Keratinocyte (primary cell): ENCODE measurements at regions not wholly inside any gene's neighbourhood (a gene's known extent, or its start where the extent isn't known, plus 50 kb on each side); places are given as distances from the start of the nearest gene placed in this dataset.

Experiments used
- DNase-seq: peaks from one replicate; pipeline ENCODE4 v3.0.0-alpha.2; 2011; ENCODE audit warnings: low read depth, missing footprints, low spot score
- FAIRE-seq: peaks from 2 replicates; lab custom pipeline; 2011; peaks lifted over from hg19 to GRCh38; lab: Jason Lieb, UNC
- H2AFZ ChIP-seq: 2 replicates; pipeline ENCODE4 v1.6.0; 2012; ENCODE audit warnings: low read length, control low read depth, inconsistent platforms; ENCODE audit not compliant: control insufficient read depth
- H3K27ac ChIP-seq: 2 replicates; pipeline ENCODE4 v1.5.1; 2011; ENCODE audit warnings: low read length; ENCODE audit not compliant: control insufficient read depth, insufficient read depth
- H3K27me3 ChIP-seq: 3 replicates; pipeline ENCODE4 v1.6.0; 2011; ENCODE audit warnings: low read length; ENCODE audit not compliant: control insufficient read depth, insufficient read depth; ENCODE audit errors: extremely low read depth
- H3K36me3 ChIP-seq, 2 experiments: 2 replicates in 1 of 2; 3 replicates in 1 of 2; pipeline ENCODE4 v1.5.1; 2011; ENCODE audit warnings: low read length in 2 of 2, mild to moderate bottlenecking in 1 of 2; ENCODE audit not compliant: control insufficient read depth in 2 of 2, insufficient read depth in 2 of 2; ENCODE audit errors: extremely low read depth in 1 of 2
- H3K4me1 ChIP-seq: 3 replicates; pipeline ENCODE4 v1.5.1; 2011; ENCODE audit warnings: low read length; ENCODE audit not compliant: control insufficient read depth, insufficient read depth; ENCODE audit errors: extremely low read depth
- H3K4me2 ChIP-seq: 3 replicates; pipeline ENCODE4 v1.6.0; 2011; ENCODE audit warnings: low read depth, low read length; ENCODE audit not compliant: control insufficient read depth, insufficient read depth; ENCODE audit errors: extremely low read depth
- H3K4me3 ChIP-seq, 3 experiments: fragments of 200-600 bp in 1 of 3; sonication (generic) in 1 of 3; 2 replicates in 2 of 3; 3 replicates in 1 of 3; pipeline ENCODE4 v1.5.1; 2011 to 2016; ENCODE audit warnings: low read length in 3 of 3, mild to moderate bottlenecking in 3 of 3, control low read depth in 2 of 3, inconsistent platforms in 1 of 3, low read depth in 1 of 3, mixed read lengths in 1 of 3, mixed run types in 1 of 3, moderate library complexity in 1 of 3; ENCODE audit not compliant: control insufficient read depth in 2 of 3, insufficient read depth in 2 of 3; ENCODE audit errors: extremely low read depth in 1 of 3
- H3K79me2 ChIP-seq: 2 replicates; pipeline ENCODE4 v1.6.0; 2012; ENCODE audit warnings: low read length; ENCODE audit not compliant: control insufficient read depth, insufficient read depth
- H3K9ac ChIP-seq: 3 replicates; pipeline ENCODE4 v1.6.0; 2011; ENCODE audit warnings: low read length; ENCODE audit not compliant: control insufficient read depth, insufficient read depth; ENCODE audit errors: extremely low read depth
- H3K9me1 ChIP-seq: 3 replicates; pipeline ENCODE4 v1.6.0; 2011; ENCODE audit warnings: low read length; ENCODE audit not compliant: control insufficient read depth, insufficient read depth; ENCODE audit errors: extremely low read depth
- H3K9me3 ChIP-seq: 2 replicates; pipeline ENCODE4 v1.5.1; 2012; ENCODE audit warnings: low read depth, low read length; ENCODE audit not compliant: control insufficient read depth
- H4K20me1 ChIP-seq: 3 replicates; pipeline ENCODE4 v1.6.0; 2011; ENCODE audit warnings: low read length; ENCODE audit not compliant: control insufficient read depth, insufficient read depth; ENCODE audit errors: extremely low read depth
- CTCF ChIP-seq, 3 experiments: IDR thresholded peaks in 1 of 3; conservative IDR thresholded peaks in 1 of 3; optimal IDR thresholded peaks in 1 of 3; 2 replicates in 2 of 3; 3 replicates in 1 of 3; pipeline versions ENCODE3 to v1.5.1; 2011; ENCODE audit warnings: low read length in 3 of 3, mild to moderate bottlenecking in 3 of 3, moderate library complexity in 2 of 3, control low read depth in 1 of 3, inconsistent platforms in 1 of 3; ENCODE audit not compliant: insufficient read depth in 2 of 3; ENCODE audit errors: extremely low read depth in 1 of 3
- EZH2 ChIP-seq: IDR thresholded peaks from one replicate; pipeline ENCODE4 v1.6.1; 2012; ENCODE audit warnings: inconsistent platforms, mild to moderate bottlenecking, low read length, moderate library complexity
- dilution Hi-C: fragments of 300-500 bp; cut with MboI; formaldehyde crosslinking; loops from one replicate; pipeline ENCODE4 v1.7.0; 2020; ENCODE audit warnings: low sequenced_read_pairs; ENCODE audit not compliant: extremely low pct_ligation_motif_present

- Histone ChIP-seq H3K4me2 (no peak overlapping the region), H3K79me2 (no peaks in the 10 kb centered on the region), H3K36me3 (no peaks in the 10 kb centered on the region), H3K9me3 (no peaks in the 10 kb centered on the region), H3K27me3 (no peaks in the 10 kb centered on the region), H3K4me3 (no peak overlapping the region), H3K9me1 (no peaks in the 10 kb centered on the region), H3K27ac (no peak overlapping the region), H3K9ac (no peak overlapping the region), H2AFZ (no peak overlapping the region), H4K20me1 (no peaks in the 10 kb centered on the region), H3K4me1 (no peaks in the 10 kb centered on the region)
- no peak for DNase-seq
- TF ChIP-seq CTCF (optimal IDR thresholded peaks at IDR 0.05 in 1 of 3, IDR thresholded peaks at IDR 0.05 in 1 of 3, conservative IDR thresholded peaks at IDR 0.05 in 1 of 3; ENCODE audit: extremely low read depth in 1 of 3, insufficient read depth in 2 of 3, low read length in 3 of 3) (no peak), EZH2 (no peak)
- dilution Hi-C loops: no loop called here
- FAIRE-seq: no peak
Measured at GRCh38 chr2:8538531-8538930, 143.3 kb upstream of the ID2 start.

- H2AFZ ChIP-seq: no peak overlapping the region
- H4K20me1 ChIP-seq: no peaks in the 10 kb centered on the region
- no peak overlapping the region for H3K4me3 ChIP-seq
- dilution Hi-C loops: no loop called here
- no peak for FAIRE-seq
- H3K4me2 ChIP-seq: no peak overlapping the region
- DNase-seq: no peak
- H3K36me3 ChIP-seq: no peaks in the 10 kb centered on the region
- TF ChIP-seq CTCF (optimal IDR thresholded peaks at IDR 0.05 in 1 of 3, IDR thresholded peaks at IDR 0.05 in 1 of 3, conservative IDR thresholded peaks at IDR 0.05 in 1 of 3; ENCODE audit: extremely low read depth in 1 of 3, insufficient read depth in 2 of 3, low read length in 3 of 3) (no peak), EZH2 (no peak)
- H3K9me3 ChIP-seq: no peaks in the 10 kb centered on the region
- H3K9ac ChIP-seq: no peak overlapping the region
- no peaks in the 10 kb centered on the region for H3K79me2 ChIP-seq
- no peaks in the 10 kb centered on the region for H3K9me1 ChIP-seq
- H3K4me1 ChIP-seq: no peaks in the 10 kb centered on the region
- no peak overlapping the region for H3K27ac ChIP-seq
- H3K27me3 ChIP-seq: no peaks in the 10 kb centered on the region
Measured at GRCh38 chr2:8538931-8539621, 142.8 kb upstream of the ID2 start.
